Endodermal cell (in vitro differentiated cells): ENCODE measurements at regions not wholly inside any gene's neighbourhood (a gene's known extent, or its start where the extent isn't known, plus 50 kb on each side); places are given as distances from the start of the nearest gene placed in this dataset.

Source experiments
- DNase-seq: peaks from one replicate; pipeline ENCODE4 v3.0.0-alpha.2; 2017
- H3K27ac ChIP-seq: 2 replicates; pipeline ENCODE4 v1.5.1; 2013; ENCODE audit warnings: mild to moderate bottlenecking, low read depth, low read length, moderate library complexity
- H3K27me3 ChIP-seq: 2 replicates; pipeline ENCODE4 v1.6.1; 2013; ENCODE audit warnings: mild to moderate bottlenecking, low read length, moderate library complexity; ENCODE audit not compliant: insufficient read depth, control insufficient read depth, poor library complexity, severe bottlenecking
- H3K36me3 ChIP-seq: 2 replicates; pipeline ENCODE4 v1.7.0; 2013; ENCODE audit warnings: mild to moderate bottlenecking, low read length, moderate library complexity; ENCODE audit not compliant: control insufficient read depth, insufficient read depth
- H3K4me1 ChIP-seq: one replicate; pipeline ENCODE4 v1.7.0; 2013; ENCODE audit warnings: low read length; ENCODE audit not compliant: control insufficient read depth, insufficient read depth
- H3K4me3 ChIP-seq: 2 replicates; pipeline ENCODE4 v1.5.1; 2013; ENCODE audit warnings: mild to moderate bottlenecking, low read length, moderate library complexity
- H3K9ac ChIP-seq: 2 replicates; pipeline ENCODE4 v1.6.1; 2013; ENCODE audit warnings: mild to moderate bottlenecking, low read length, moderate library complexity; ENCODE audit not compliant: poor library complexity, severe bottlenecking; ENCODE audit errors: extremely low read depth
- H3K9me3 ChIP-seq: 2 replicates; pipeline ENCODE4 v1.6.1; 2013; ENCODE audit warnings: mild to moderate bottlenecking, low read length, moderate library complexity; ENCODE audit not compliant: control insufficient read depth
- H3K27ac Mint-ChIP-seq: 2 replicates; pipeline ENCODE4 v1.8.0; 2020; ENCODE audit warnings: mixed read lengths
- H3K27me3 Mint-ChIP-seq: 2 replicates; pipeline ENCODE4 v1.8.0; 2021; ENCODE audit warnings: mild to moderate bottlenecking, mixed read lengths; ENCODE audit not compliant: insufficient read depth
- H3K36me3 Mint-ChIP-seq: 2 replicates; pipeline ENCODE4 v1.8.0; 2020; ENCODE audit warnings: low read depth, mixed read lengths
- H3K4me1 Mint-ChIP-seq: 2 replicates; pipeline ENCODE4 v1.8.0; 2020; ENCODE audit warnings: mixed read lengths
- H3K4me3 Mint-ChIP-seq: 2 replicates; pipeline ENCODE4 v1.8.0; 2020; ENCODE audit warnings: mild to moderate bottlenecking, moderate library complexity, mixed read lengths
- H3K9me3 Mint-ChIP-seq: 2 replicates; pipeline ENCODE4 v1.8.0; 2020; ENCODE audit warnings: mild to moderate bottlenecking, mixed read lengths
- CTCF ChIP-seq: fragments of 200-600 bp; sonication (generic); conservative IDR thresholded peaks from 2 replicates; pipeline ENCODE4 v1.5.0; 2021; ENCODE audit warnings: antibody characterized with exemption, mild to moderate bottlenecking
- WGBS, 2 experiments: methylation state at CpG; one replicate each; pipeline versions ENCODE4 v1.1.5 to v1.1.7; 2013; ENCODE audit warnings: missing lambda C conversion rate in 2 of 2, mixed read lengths in 1 of 2; ENCODE audit not compliant: insufficient coverage in 1 of 2, insufficient read length in 1 of 2; 5-methylcytosine and 5-hydroxymethylcytosine counted together

GRCh38 chr9:80076162-80076561, 504.4 kb downstream of the TLE4 start:
- no peak for TF ChIP-seq CTCF
- no peak overlapping the region for H3K27ac Mint-ChIP-seq
- H3K27ac ChIP-seq, result no peak overlapping the region
- H3K9ac ChIP-seq, result no peak overlapping the region
- H3K27me3 Mint-ChIP-seq, result peaks cover 29% of the 10 kb centered on the region
- peaks cover 13% of the 10 kb centered on the region for H3K27me3 ChIP-seq
- no peak overlapping the region for H3K4me3 Mint-ChIP-seq
- peaks cover 4% of the 10 kb centered on the region for H3K4me1 Mint-ChIP-seq
- 40 to 87% methylated on average over 1 to 4 of the region's 4 CpGs for WGBS, 2 experiments
- H3K9me3 Mint-ChIP-seq, result peaks cover 4% of the 10 kb centered on the region
- H3K36me3 Mint-ChIP-seq, result peaks cover 4% of the 10 kb centered on the region
- DNase-seq, result no peak
- no peaks in the 10 kb centered on the region for H3K9me3 ChIP-seq
- no peaks in the 10 kb centered on the region for H3K4me1 ChIP-seq
- H3K36me3 ChIP-seq, result no peaks in the 10 kb centered on the region
- H3K4me3 ChIP-seq, result no peak overlapping the region

GRCh38 chr9:80074439-80074838, 502.7 kb downstream of the TLE4 start:
- peaks cover under 1% of the 10 kb centered on the region for H3K9me3 ChIP-seq
- DNase-seq, result no peak
- Mint-ChIP-seq H3K27me3 (peaks cover 40% of the 10 kb centered on the region), H3K4me1 (peaks cover 4% of the 10 kb centered on the region), H3K27ac (no peak overlapping the region), H3K4me3 (no peak overlapping the region), H3K36me3 (no peaks in the 10 kb centered on the region), H3K9me3 (no peaks in the 10 kb centered on the region)
- H3K4me3 ChIP-seq, result no peak overlapping the region
- H3K27ac ChIP-seq, result no peak overlapping the region
- peaks cover 29% of the 10 kb centered on the region for H3K27me3 ChIP-seq
- no peak overlapping the region for H3K9ac ChIP-seq
- H3K4me1 ChIP-seq, result no peaks in the 10 kb centered on the region
- WGBS, 2 experiments, result 84 to 93% methylated on average over 3 to 5 of the region's 5 CpGs
- H3K36me3 ChIP-seq, result no peaks in the 10 kb centered on the region
- no peak for TF ChIP-seq CTCF

- DNase-seq, result no peak
- Histone ChIP-seq H3K4me3 (no peak overlapping the region), H3K9me3 (peaks cover 9% of the 10 kb centered on the region), H3K27ac (no peak overlapping the region), H3K27me3 (peaks cover 45% of the 10 kb centered on the region), H3K4me1 (no peaks in the 10 kb centered on the region), H3K9ac (no peak overlapping the region), H3K36me3 (no peaks in the 10 kb centered on the region)
- Mint-ChIP-seq H3K27ac (no peak overlapping the region), H3K4me3 (no peak overlapping the region), H3K9me3 (no peaks in the 10 kb centered on the region), H3K4me1 (peaks cover 5% of the 10 kb centered on the region), H3K36me3 (no peaks in the 10 kb centered on the region), H3K27me3 (peaks cover 57% of the 10 kb centered on the region)
- TF ChIP-seq CTCF, result no peak
- WGBS, 2 experiments, result 85 to 100% methylated on average over 2 of the region's 3 CpGs
Measured at GRCh38 chr9:80072451-80072850, 500.7 kb downstream of the TLE4 start.
